Gastroesophageal sphincter (tissue), 3 donors: ENCODE measurements at regions not wholly inside any gene's neighbourhood (a gene's known extent, or its start where the extent isn't known, plus 50 kb on each side); places are given as distances from the start of the nearest gene placed in this dataset.

Experiments used
- EP300 ChIP-seq: sonication (generic); formaldehyde crosslinking; IDR thresholded peaks from one replicate; pipeline ENCODE4 v1.6.1; 2017; ENCODE audit warnings: antibody characterized with exemption, mild to moderate bottlenecking
- POLR2A ChIP-seq, 2 donors: fragments of 450-650 bp; IDR thresholded peaks; one replicate each; pipeline ENCODE4 v1.6.1; 2017; ENCODE audit warnings: antibody characterized with exemption in 2 of 2, mild to moderate bottlenecking in 2 of 2, moderate library complexity in 1 of 2
- TF ChIP-seq, protein P1 (sequence below), 4 experiments: fragments of 200-600 bp in 2 of 4; fragments of 450-650 bp in 2 of 4; sonication (generic) in 1 of 4; IDR thresholded peaks; one replicate each; pipeline ENCODE4 v1.5.1; 2017 to 2019; ENCODE audit warnings: antibody characterized with exemption in 4 of 4, mild to moderate bottlenecking in 2 of 4, moderate library complexity in 2 of 4

DNA sequence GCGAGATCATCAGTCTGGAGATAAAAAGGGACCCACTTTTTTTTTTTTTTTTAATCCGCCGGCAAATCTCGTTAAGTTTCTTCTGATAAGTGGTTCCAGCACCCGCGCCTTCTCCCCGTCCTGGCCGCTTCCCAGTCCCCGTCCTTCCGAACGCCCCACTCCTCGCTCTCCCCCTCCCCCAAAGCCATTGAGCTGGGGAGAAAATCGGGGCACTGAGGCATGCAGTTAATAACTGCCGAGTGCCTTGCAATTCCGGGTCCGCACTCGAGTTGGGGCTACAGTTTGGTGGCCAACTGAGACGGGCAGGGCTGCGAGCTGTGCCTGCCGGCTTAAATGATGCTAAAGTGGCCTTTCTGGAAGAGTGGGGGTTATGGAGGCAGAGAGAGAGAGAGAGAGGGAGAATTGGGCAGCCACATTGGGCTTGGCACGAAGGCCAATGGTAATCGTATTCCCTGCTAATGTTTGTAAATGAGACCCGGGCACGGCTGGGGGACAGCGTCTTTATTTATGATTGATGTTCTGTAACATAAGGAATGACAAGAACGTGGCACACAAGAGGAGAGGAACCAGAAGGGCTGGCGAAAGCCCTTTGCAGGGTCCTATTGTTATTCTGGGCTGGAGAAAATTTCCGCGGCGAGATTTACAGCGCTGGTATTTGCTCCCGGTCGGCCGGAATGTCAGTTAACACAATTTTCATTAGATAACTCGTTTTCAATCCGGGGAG lies 115.4 kb upstream of the MYL2 start:
- TF ChIP-seq, protein P1, sequence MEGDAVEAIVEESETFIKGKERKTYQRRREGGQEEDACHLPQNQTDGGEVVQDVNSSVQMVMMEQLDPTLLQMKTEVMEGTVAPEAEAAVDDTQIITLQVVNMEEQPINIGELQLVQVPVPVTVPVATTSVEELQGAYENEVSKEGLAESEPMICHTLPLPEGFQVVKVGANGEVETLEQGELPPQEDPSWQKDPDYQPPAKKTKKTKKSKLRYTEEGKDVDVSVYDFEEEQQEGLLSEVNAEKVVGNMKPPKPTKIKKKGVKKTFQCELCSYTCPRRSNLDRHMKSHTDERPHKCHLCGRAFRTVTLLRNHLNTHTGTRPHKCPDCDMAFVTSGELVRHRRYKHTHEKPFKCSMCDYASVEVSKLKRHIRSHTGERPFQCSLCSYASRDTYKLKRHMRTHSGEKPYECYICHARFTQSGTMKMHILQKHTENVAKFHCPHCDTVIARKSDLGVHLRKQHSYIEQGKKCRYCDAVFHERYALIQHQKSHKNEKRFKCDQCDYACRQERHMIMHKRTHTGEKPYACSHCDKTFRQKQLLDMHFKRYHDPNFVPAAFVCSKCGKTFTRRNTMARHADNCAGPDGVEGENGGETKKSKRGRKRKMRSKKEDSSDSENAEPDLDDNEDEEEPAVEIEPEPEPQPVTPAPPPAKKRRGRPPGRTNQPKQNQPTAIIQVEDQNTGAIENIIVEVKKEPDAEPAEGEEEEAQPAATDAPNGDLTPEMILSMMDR (IDR thresholded peaks at IDR 0.05): no peak
- TF ChIP-seq EP300: no peak
- TF ChIP-seq POLR2A (IDR thresholded peaks at IDR 0.05): no peak
